Lower leg skin (tissue), 4 donors: ENCODE measurements at regions not wholly inside any gene's neighbourhood (a gene's known extent, or its start where the extent isn't known, plus 50 kb on each side); places are given as distances from the start of the nearest gene placed in this dataset.

Experiments used
- DNase-seq, 2 donors: peaks; one replicate each; pipeline ENCODE4 v3.0.0-alpha.2; 2019; ENCODE audit warnings: low spot score in 2 of 2
- H3K4me3 ChIP-seq: fragments of 200-600 bp; sonication (generic); 2 replicates; pipeline ENCODE4 v1.5.1; 2017; ENCODE audit warnings: mild to moderate bottlenecking, low read depth; ENCODE audit not compliant: poor library complexity, severe bottlenecking
- POLR2A ChIP-seq, 2 donors: fragments of 450-650 bp; IDR thresholded peaks; one replicate each; pipeline ENCODE4 v1.6.1; 2016 to 2017; ENCODE audit warnings: antibody characterized with exemption in 2 of 2, mild to moderate bottlenecking in 1 of 2, moderate library complexity in 1 of 2
- WGBS, 2 donors: methylation state at CpG; one replicate each; pipeline ENCODE4 v1.1.5; 2018; 5-methylcytosine and 5-hydroxymethylcytosine counted together
- intact Hi-C: fragments of 100-400 bp; cut with DNase I; formaldehyde crosslinking; loops from one replicate; pipeline ENCODE4 v1.15.0; 2023; ENCODE audit warnings: low total_unique reads
- TF ChIP-seq, protein P1 (sequence below), 3 donors: fragments of 450-650 bp; IDR thresholded peaks; one replicate each; pipeline ENCODE4 v1.5.1; 2016; ENCODE audit warnings: antibody characterized with exemption in 3 of 3, mild to moderate bottlenecking in 3 of 3, moderate library complexity in 2 of 3

- H3K4me3 ChIP-seq = no peak overlapping the region
- DNase-seq = no peak
- TF ChIP-seq, protein P1, sequence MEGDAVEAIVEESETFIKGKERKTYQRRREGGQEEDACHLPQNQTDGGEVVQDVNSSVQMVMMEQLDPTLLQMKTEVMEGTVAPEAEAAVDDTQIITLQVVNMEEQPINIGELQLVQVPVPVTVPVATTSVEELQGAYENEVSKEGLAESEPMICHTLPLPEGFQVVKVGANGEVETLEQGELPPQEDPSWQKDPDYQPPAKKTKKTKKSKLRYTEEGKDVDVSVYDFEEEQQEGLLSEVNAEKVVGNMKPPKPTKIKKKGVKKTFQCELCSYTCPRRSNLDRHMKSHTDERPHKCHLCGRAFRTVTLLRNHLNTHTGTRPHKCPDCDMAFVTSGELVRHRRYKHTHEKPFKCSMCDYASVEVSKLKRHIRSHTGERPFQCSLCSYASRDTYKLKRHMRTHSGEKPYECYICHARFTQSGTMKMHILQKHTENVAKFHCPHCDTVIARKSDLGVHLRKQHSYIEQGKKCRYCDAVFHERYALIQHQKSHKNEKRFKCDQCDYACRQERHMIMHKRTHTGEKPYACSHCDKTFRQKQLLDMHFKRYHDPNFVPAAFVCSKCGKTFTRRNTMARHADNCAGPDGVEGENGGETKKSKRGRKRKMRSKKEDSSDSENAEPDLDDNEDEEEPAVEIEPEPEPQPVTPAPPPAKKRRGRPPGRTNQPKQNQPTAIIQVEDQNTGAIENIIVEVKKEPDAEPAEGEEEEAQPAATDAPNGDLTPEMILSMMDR (IDR thresholded peaks at IDR 0.05) = no peak
- no peak for TF ChIP-seq POLR2A (IDR thresholded peaks at IDR 0.05)
- 43 to 61% methylated on average over 2 of the region's 2 CpGs for WGBS, 2 donors
- intact Hi-C loops = no loop called here
These were observed 269.1 kb downstream of the NR2F1-AS1 start for GRCh38 chr5:93311881-93312280.

DNA sequence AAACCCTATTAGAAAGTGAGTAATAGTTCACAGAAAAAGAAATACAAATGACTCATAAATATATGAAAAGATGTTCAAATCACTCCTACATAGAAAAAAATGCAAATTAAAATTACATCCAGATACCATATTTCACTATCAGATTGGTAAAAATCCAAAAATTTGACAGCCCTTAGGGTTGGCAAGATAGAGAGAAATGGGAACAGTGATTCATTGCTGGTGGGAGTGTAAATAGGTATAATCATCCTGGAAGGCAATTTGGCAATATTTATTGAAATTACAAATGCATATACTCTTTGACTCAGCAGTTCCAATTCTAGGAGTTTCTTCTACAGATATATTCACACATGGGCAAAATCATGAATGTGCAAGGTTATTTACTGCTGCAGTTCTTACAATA, 273.5 kb downstream of the NR2F1-AS1 start:
- no peak for DNase-seq
- TF ChIP-seq, protein P1 (IDR thresholded peaks at IDR 0.05) = no peak
- no peak for TF ChIP-seq POLR2A (IDR thresholded peaks at IDR 0.05)
- intact Hi-C loops = no loop called here
- no peak overlapping the region for H3K4me3 ChIP-seq

DNA sequence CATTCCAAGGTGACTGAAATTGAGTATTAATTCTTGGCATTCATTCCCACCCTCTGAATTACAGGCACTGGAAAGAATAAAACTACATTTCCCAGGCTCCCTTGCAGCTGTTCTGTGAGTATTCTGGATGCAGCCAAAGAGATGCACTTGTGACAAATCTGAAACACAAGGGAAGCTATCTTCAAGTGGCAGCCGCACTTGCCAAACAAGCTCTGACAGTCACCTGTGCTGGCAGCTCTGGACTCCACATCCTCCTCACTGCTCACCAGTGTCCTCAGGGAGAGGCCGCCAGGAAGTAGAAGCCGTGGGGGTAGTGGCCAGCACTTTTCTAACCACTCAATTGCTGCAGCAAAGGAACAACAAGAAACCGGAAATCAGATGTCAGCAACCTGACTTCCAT, 275.0 kb downstream of the NR2F1-AS1 start:
- TF ChIP-seq, protein P1 (IDR thresholded peaks at IDR 0.05) = no peak
- TF ChIP-seq POLR2A (IDR thresholded peaks at IDR 0.05) = no peak
- intact Hi-C loops = no loop called here
- DNase-seq = no peak
- H3K4me3 ChIP-seq = no peak overlapping the region
- 60 to 65% methylated on average over 4 of the region's 4 CpGs for WGBS, 2 donors

DNA sequence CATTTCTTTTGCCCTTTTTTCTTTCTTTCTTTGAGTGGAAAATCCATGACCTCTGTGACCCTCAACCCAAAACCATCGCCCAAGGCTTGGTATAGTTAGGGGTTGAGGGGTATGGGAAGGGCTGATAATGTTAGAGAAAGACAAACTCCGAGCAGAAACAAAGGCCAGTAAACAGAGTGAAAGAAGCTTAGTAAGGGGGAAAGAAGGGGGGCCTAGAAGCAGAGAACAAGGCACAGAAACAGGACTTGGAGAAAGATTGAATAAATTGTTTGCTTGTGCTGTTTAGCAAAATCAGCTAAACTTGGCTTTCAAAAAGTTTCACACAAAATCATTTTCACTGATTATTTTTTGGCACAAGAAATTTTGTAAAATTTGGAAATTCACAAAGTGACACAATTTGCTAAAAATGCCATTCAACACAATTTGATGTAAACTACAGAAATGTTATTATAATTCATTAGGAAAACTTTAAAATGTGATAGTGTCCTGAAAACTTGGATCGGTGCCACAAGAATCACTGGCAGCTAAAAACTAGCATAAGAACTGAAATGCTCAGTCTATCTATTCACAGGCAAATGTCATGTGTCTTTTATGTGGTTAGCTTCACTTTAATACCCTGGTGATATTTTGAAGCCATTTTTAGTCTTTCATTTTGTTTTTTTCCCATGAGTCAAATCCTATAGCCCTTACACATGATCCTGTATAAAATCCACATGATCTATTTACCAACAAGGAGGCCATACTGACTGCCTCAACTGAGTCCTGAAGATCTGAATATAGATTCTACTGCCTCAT, 276.4 kb downstream of the NR2F1-AS1 start:
- WGBS, 2 donors = 54 to 68% methylated on average over 3 of the region's 3 CpGs
- intact Hi-C loops = no loop called here
- no peak for DNase-seq
- no peak overlapping the region for H3K4me3 ChIP-seq
- TF ChIP-seq, protein P1 (IDR thresholded peaks at IDR 0.05) = no peak
- no peak for TF ChIP-seq POLR2A (IDR thresholded peaks at IDR 0.05)

GRCh38 chr5:93303291-93303691, 277.7 kb downstream of the NR2F1-AS1 start:
- no peak for DNase-seq
- intact Hi-C loops = no loop called here
- no peak overlapping the region for H3K4me3 ChIP-seq
- 64 to 72% methylated on average over 4 of the region's 4 CpGs for WGBS, 2 donors
- TF ChIP-seq POLR2A (IDR thresholded peaks at IDR 0.05) = no peak
- TF ChIP-seq, protein P1 (IDR thresholded peaks at IDR 0.05) = no peak

GRCh38 chr5:93302711-93303110, 278.3 kb downstream of the NR2F1-AS1 start:
- no peak for DNase-seq
- 71 to 74% methylated on average over 4 of the region's 4 CpGs for WGBS, 2 donors
- intact Hi-C loops = no loop called here
- no peak overlapping the region for H3K4me3 ChIP-seq
- TF ChIP-seq, protein P1 (IDR thresholded peaks at IDR 0.05) = no peak
- TF ChIP-seq POLR2A (IDR thresholded peaks at IDR 0.05) = no peak
